ENCODE measurements at regions not wholly inside any gene's neighbourhood (a gene's known extent, or its start where the extent isn't known, plus 50 kb on each side); places are given as distances from the start of the nearest gene placed in this dataset.

DNA sequence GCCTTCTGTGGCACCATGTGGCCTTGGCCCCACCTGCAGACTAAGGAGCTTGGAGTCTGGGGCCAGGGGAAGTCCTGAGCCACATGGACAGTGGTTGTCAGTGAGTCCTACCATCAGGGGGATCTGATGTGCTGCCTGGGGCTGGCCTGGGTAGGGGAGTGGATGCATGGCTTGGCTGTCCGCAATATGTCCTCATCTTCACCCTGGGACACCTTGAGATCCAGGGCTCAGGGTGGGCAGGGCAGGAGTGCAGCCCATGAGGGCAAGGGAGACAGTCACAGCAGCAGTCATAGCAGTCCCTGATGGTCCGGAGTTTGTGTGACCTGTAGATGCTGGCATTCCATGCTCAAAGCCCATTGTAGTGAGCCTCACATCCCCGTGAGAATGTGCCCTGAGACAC is 256.8 kb upstream of the B3GAT1 start:
- no peaks in the 10 kb centered on the region for H3K27me3 ChIP-seq
- no peaks in the 10 kb centered on the region for H3K4me1 ChIP-seq (ENCODE audit: insufficient read depth)
- no peaks in the 10 kb centered on the region for H3K9me3 ChIP-seq
- no peak overlapping the region for H3K27ac ChIP-seq
- DNase-seq = no peak
- TF ChIP-seq EP300 (IDR thresholded peaks at IDR 0.05) (no peak), POLR2A (IDR thresholded peaks at IDR 0.05) (no peak)
- TF ChIP-seq, protein P1, sequence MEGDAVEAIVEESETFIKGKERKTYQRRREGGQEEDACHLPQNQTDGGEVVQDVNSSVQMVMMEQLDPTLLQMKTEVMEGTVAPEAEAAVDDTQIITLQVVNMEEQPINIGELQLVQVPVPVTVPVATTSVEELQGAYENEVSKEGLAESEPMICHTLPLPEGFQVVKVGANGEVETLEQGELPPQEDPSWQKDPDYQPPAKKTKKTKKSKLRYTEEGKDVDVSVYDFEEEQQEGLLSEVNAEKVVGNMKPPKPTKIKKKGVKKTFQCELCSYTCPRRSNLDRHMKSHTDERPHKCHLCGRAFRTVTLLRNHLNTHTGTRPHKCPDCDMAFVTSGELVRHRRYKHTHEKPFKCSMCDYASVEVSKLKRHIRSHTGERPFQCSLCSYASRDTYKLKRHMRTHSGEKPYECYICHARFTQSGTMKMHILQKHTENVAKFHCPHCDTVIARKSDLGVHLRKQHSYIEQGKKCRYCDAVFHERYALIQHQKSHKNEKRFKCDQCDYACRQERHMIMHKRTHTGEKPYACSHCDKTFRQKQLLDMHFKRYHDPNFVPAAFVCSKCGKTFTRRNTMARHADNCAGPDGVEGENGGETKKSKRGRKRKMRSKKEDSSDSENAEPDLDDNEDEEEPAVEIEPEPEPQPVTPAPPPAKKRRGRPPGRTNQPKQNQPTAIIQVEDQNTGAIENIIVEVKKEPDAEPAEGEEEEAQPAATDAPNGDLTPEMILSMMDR (IDR thresholded peaks at IDR 0.05) = no peak
- no peaks in the 10 kb centered on the region for H3K36me3 ChIP-seq
- 85 to 89% (median 86%) methylated on average over 3 of the region's 3 CpGs for WGBS, 3 donors
- no peak overlapping the region for H3K4me3 ChIP-seq
- intact Hi-C loops (cut with DNase I) = no loop called here

DNA sequence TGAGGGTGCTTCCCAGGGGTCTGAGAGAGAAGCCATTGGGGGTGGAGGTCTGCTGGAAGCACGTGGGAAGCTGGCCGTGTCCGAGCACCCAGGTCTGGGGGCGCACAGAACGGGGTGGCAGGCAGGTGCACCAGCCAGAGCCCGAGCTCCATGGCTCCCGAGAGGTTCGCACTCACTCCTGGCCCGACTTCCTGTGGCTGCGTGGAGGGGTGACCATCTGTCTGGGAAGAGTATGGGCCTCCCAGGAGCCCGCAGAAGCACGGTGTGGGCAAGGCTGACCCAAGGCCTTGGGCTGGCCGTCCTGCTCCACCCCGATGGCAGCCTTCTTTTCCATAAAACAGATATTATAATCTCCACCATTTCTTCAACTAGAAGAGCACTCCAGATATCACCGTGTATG is 256.0 kb upstream of the B3GAT1 start:
- intact Hi-C loops (cut with DNase I) = no loop called here
- TF ChIP-seq, protein P1 (IDR thresholded peaks at IDR 0.05) = no peak
- TF ChIP-seq POLR2A (IDR thresholded peaks at IDR 0.05) = no peak
- no peak for TF ChIP-seq EP300 (IDR thresholded peaks at IDR 0.05)
- no peak overlapping the region for H3K4me3 ChIP-seq
- H3K27me3 ChIP-seq = no peaks in the 10 kb centered on the region
- WGBS, 3 donors = 83 to 89% (median 85%) methylated on average over 15 of the region's 15 CpGs
- no peaks in the 10 kb centered on the region for H3K9me3 ChIP-seq
- H3K4me1 ChIP-seq (ENCODE audit: insufficient read depth) = no peaks in the 10 kb centered on the region
- no peaks in the 10 kb centered on the region for H3K36me3 ChIP-seq
- no peak for DNase-seq
- no peak overlapping the region for H3K27ac ChIP-seq

DNA sequence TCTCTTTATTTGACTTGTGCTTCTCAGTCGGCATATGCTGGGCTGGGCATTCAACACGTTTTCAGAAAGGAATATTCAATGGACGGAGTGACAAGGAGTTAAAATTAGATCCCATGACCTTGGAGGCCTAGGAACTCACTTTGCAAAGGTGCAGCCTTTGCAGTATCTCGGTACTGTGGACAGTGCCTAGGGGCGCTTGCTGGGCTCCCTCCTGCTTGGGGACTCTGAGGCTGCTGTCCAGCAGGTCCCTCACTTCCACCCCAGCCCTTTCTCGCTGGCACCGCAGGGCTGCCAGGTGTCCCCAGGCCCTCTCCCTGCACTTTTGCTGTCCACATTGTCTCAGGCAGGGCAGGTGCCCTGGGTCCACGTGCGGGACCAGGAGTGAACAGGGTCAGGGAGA is 255.5 kb upstream of the B3GAT1 start:
- intact Hi-C loops (cut with DNase I) = no loop called here
- no peak for DNase-seq
- Histone ChIP-seq H3K27me3 (no peaks in the 10 kb centered on the region), H3K27ac (no peak overlapping the region), H3K4me3 (no peak overlapping the region), H3K36me3 (no peaks in the 10 kb centered on the region), H3K4me1 (ENCODE audit: insufficient read depth) (no peaks in the 10 kb centered on the region), H3K9me3 (no peaks in the 10 kb centered on the region)
- TF ChIP-seq POLR2A (IDR thresholded peaks at IDR 0.05) (no peak), EP300 (IDR thresholded peaks at IDR 0.05) (no peak)
- TF ChIP-seq, protein P1 (IDR thresholded peaks at IDR 0.05) = no peak
- 60 to 70% (median 69%) methylated on average over 9 of the region's 9 CpGs for WGBS, 3 donors

DNA sequence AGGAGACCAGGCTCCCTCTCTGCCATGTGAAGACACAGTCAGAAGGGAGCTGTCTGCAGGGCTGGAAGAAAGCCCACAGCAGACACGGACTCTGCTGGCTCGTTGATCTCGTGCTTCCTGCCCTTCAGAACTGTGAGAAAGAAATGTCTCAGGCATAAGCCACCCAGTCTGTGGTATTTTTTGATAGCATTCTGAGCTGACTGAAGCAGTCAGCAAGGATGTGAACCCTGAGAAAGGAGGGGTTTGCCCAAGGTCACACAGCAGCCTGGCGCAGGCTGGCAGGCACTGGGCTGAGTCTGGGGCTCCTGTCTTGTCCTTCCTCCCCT is 255.1 kb upstream of the B3GAT1 start:
- no peak for DNase-seq
- TF ChIP-seq, protein P1 (IDR thresholded peaks at IDR 0.05) = no peak
- TF ChIP-seq POLR2A (IDR thresholded peaks at IDR 0.05) = no peak
- no peak for TF ChIP-seq EP300 (IDR thresholded peaks at IDR 0.05)

More for the DNA sequence above, 255.1 kb upstream of the B3GAT1 start:
- H3K4me3 ChIP-seq = no peak overlapping the region
- no peaks in the 10 kb centered on the region for H3K36me3 ChIP-seq
- H3K27ac ChIP-seq = no peak overlapping the region
- intact Hi-C loops (cut with DNase I) = no loop called here
- no peaks in the 10 kb centered on the region for H3K27me3 ChIP-seq
- no peaks in the 10 kb centered on the region for H3K4me1 ChIP-seq (ENCODE audit: insufficient read depth)
- no peaks in the 10 kb centered on the region for H3K9me3 ChIP-seq
- 50 to 62% (median 58%) methylated on average over 4 of the region's 4 CpGs for WGBS, 3 donors
